Right lung (tissue), 2 donors: ENCODE measurements at regions not wholly inside any gene's neighbourhood (a gene's known extent, or its start where the extent isn't known, plus 50 kb on each side); places are given as distances from the start of the nearest gene placed in this dataset.

ENCODE experiments used
- DNase-seq, 2 donors: peaks; one replicate each; pipeline ENCODE4 v3.0.0-alpha.2; 2013

DNA sequence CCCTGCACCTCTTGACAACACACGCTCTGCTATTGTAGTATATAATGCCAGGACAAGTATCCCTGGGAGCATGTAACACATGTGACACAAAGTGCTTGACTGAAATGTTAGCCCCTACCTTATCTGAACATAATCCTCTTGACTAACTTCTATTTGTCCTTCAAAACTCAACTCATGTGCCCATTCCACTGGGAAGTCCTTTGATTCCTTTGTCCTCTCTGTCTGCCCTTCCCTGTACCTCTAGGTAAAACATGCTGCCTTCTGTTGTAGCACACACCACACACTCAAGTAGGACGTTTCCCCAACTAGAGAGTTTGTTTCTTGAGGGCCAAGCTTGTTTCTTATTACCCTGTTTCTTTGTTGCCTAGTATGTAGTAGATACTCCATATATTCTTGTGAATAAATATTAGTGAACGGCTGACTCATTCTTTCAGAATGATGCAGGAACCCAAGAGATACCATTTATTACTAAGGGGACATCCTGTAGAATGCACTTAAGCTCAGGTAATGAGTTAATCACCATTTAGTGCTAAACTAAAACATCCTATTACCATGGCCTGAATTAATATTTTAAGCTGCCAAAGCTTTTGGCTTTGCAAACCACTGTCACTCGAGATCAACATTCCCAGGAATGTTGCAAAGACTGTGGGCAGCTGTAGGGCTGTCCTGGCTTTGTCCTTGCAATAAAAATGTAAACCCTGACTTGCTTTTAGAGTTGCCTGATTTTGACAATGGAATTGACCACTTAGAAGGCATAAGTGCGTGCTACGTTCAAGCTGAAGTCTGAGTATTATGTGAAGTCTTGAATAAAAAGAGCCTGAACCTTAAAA is 313.4 kb downstream of the COG6 start:
- DNase-seq = no peak

- no peak for DNase-seq
Measured at GRCh38 chr13:39970177-39970846, 314.9 kb downstream of the COG6 start.

- DNase-seq = no peak
Measured at GRCh38 chr13:39971526-39971925, 316.1 kb downstream of the COG6 start.

- no peak for DNase-seq
Measured at GRCh38 chr13:39976481-39976880, 321.0 kb downstream of the COG6 start.

- DNase-seq = no peak
Measured at GRCh38 chr13:39981056-39981455, 325.6 kb downstream of the COG6 start.

DNA sequence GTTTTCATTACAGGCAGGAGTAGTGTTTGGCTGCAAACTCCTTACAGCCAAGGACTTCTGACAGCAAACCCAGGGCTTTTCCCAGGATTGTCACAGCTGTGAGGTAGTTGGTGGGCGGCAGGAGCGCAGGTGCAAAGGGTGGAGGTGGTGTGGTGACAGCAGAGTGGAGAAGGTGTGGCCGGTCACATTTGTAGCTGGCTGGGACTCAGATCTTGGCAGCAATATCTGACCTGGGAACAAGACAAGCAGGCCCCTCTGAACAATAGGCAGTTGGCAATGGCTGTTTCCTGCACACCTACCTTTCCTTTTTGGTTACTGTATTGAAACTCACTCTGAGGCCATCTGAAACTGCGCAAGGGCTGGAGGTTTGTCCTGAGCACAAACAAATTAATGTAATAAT is 327.3 kb downstream of the COG6 start:
- DNase-seq = no peak

DNA sequence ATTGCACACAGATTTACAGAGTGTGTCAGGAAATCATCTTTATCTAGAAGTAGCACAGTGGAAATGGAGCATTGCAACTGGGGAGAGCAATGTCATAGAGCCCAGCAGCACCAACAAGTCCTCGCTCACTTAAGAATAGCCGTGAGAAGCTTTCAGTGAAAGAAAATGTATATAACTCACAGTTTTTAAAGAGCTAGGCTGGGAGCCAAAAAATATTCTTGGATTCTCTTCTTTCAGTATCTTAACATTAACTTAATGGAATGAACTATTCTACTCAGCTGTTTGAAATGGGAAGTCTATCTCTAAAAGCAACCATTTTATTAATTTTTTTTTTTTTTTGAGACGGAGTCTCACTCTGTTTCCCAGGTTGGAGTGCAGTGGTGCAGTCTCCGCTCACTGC is 329.6 kb downstream of the COG6 start:
- DNase-seq = peak; percentile 14 to 19

GRCh38 chr13:39988351-39988750 is 332.9 kb downstream of the COG6 start:
- DNase-seq = no peak

DNA sequence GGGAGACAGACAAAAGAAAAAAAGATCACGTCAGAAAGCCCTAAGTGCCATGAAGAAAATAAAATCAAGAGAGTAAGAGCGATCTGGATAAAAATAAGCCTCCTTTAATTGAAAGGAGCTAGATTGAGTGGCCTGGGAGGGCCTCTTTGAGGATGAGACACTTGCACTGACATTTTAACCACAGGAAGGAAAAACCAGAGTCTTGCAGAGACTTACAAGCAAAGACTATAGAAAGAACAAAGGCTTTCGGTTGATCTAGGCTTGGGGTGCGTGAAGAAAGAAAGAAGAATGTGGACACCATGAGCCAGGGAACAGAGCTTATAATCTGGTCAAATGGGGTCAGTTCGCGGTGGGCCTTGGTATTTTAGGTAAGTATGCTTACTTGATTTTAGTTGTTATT is 342.7 kb downstream of the COG6 start:
- DNase-seq = no peak

DNA sequence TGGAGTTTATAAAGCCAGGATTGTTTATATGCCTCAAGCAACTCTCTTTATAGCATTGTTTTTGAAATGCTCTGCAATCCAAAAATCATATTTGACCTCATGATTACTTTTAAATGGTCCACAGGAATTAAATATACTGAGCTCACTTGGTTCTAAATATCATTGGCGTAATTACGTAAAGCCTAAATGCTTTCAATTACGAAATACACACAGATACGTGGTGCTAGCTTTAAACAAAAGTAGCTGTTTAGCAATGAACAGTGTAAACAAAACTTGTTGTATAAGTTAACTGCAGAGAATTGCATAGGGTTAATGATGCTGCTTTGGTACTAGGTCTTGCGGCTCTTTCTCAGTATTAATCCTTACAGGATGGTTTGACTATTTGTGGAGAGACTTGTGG is 346.6 kb downstream of the COG6 start:
- DNase-seq = peak; percentile 62 to 81

DNA sequence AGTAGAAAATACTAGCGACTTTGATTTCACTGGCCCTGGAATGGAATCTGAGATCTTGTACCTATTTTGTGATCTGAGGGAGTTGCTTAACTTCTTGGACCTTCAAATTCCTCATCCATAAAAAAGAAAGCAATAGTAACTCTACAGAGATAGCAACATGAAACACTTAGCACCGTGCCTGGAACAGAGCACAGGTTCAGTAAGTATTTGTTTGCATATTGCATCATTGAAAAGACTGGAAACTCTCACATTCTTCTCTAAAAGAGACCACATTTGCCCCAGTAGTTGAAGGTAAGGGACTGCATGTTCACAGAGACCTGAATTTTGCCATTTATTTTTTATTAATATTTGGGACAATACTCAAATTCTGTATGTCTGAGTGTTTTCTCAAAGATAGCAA is 358.1 kb downstream of the COG6 start:
- no peak for DNase-seq

GRCh38 chr13:40016953-40017660 is 361.6 kb downstream of the COG6 start:
- DNase-seq = no peak

DNA sequence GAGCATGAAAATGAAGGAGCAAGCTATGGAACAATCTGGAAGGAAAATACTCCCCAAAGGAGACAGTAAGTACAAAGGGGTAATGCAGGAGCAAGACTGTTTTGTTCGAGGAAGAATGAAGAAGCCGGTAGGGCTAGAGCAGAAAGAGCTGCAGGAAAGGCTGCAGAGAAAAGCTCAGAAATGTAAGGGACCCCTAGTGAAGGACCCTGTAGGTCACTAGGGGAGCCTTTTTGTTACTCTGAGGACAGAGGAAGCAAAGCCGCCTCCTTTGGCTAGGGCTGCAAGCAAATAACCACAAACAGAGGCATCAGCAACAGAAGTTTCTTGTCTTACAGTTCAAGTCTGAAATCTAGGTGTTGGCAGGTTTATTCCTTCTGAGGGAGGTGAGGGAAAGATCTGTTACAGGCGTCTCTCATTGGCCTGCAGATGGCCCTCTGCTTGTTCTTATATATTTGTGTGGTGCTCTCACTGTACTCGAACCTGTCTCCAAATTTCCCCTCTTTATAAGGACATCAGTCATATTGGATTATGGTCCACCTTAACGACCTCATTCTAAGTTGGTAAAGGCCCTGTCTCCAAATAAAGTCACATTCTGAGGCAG is 362.3 kb downstream of the COG6 start:
- no peak for DNase-seq

DNA sequence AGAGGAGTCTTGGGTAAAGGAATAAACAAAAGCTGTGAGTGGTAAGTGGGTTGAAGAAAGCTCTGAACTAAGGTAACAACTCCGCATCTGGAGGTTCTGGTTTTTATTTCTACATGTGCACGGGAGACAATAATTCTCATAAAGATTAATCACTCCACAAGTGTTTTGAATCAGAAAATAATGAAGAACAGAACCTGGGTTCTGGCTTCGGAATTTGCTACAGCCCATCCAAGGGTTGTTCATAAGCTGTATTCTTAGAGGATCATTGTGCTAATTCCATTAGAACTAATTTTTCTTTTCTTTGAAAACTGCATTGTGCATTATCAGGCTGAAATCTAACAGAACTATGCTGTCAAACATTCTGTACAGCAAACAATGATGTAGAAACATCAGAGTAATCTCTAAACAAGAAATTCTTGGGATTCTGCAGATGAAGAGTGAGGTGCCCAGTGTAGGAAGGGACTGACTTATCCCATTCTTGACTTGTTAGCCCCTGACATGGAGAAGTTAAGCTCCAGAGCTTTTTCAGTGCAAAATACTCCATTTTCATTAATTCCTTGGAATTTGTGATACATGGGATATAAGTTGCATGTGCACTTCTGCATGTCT is 368.2 kb downstream of the COG6 start:
- no peak for DNase-seq

DNA sequence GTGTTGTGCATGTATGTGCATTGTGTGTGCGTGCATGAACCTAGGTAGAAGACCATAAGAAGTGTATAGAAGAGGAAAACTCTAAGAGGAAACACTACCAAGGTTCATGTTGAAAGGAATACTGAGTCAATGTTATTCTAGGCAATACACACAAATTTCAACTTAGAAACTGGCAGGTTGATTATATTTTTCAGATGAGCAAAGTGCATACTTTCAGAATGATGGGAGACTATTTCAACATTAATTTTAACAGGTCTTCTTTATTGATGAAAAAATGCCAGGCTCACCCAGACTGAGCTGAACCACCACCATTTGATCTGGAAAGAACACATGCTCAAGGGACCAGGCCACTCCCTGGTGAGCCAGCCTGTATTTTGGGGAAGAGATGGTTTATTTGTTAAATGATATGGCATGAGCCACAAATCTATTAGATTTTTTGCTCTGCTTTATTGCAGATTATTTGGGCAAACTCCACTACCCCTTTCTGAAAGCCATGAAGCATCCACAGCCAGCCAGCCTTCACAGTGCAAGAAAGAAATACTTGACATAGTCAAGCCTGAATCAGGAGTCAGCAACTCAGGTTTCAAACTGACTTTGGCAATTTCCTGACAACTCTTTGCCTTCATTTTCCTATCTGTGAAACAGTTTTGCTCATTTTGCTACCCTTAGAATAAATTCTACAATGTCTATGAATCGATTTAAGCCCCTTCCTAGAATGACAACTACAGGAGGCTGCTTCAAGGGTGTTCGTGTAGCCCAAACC is 368.9 kb downstream of the COG6 start:
- no peak for DNase-seq

- no peak for DNase-seq
Measured at GRCh38 chr13:40024967-40025714, 369.7 kb downstream of the COG6 start.

DNA sequence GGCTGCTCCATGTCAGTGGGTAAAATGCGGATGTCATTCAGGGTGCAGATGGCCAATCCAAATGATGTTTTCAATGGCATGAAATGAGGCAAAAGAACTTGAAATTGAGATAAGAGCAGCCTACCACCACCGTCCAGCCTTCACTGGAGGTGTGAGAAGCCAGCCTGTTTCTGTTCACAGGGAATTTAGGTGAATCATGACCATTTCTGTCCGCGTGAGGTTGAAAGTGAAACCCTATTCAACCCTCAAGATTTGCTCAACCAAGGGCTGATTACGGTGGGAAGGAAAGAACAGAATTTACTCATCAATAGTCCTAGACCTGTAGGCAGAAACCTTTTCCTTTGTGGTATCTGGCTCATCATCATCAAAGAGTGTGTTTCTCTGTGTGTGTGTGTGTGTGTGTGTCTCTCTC is 370.7 kb downstream of the COG6 start:
- no peak for DNase-seq

GRCh38 chr13:40026741-40027140 is 371.3 kb downstream of the COG6 start:
- no peak for DNase-seq

- DNase-seq = no peak
Measured at GRCh38 chr13:40028446-40028845, 373.0 kb downstream of the COG6 start.

DNA sequence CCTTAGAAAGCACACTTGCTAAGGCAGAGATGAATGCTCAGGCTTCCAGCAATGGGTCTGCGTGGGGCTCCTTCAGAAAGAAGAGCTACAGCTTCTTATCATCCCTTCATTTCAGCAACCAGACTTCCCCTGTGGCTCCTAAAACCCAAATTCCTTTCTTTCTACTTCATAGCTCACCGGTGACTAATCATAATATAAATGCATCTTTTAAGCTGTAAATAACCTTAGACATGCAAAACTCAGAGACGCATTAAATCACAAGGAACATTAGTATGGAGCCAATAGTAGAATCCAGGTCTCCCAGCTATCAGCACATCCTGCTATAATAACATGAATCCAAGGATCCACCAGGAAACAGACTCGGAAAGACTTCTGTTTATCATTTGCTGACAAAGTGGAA is 375.6 kb downstream of the COG6 start:
- no peak for DNase-seq
